ENCODE measurements at regions not wholly inside any gene's neighbourhood (a gene's known extent, or its start where the extent isn't known, plus 50 kb on each side); places are given as distances from the start of the nearest gene placed in this dataset.

GRCh38 chr11:80010536-80010935 is 569.7 kb upstream of the TENM4 start:
- no peak for DNase-seq (ENCODE audit: low spot score)
- TF ChIP-seq CTCF (IDR thresholded peaks at IDR 0.05; ENCODE audit: extremely low read depth, insufficient read depth, missing control alignments) = no peak
- in situ Hi-C loops (cut with MboI; ENCODE audit: low pct_unique_long_range_greater_than_20kb, low sequenced_read_pairs, unreplicated experiment) = no loop called here

GRCh38 chr11:80009081-80009480 is 568.3 kb upstream of the TENM4 start:
- DNase-seq (ENCODE audit: low spot score) = no peak
- in situ Hi-C loops (cut with MboI; ENCODE audit: low pct_unique_long_range_greater_than_20kb, low sequenced_read_pairs, unreplicated experiment) = no loop called here
- TF ChIP-seq CTCF (IDR thresholded peaks at IDR 0.05; ENCODE audit: extremely low read depth, insufficient read depth, missing control alignments) = no peak

GRCh38 chr11:80007616-80008015 is 566.8 kb upstream of the TENM4 start:
- DNase-seq (ENCODE audit: low spot score) = no peak
- in situ Hi-C loops (cut with MboI; ENCODE audit: low pct_unique_long_range_greater_than_20kb, low sequenced_read_pairs, unreplicated experiment) = no loop called here
- no peak for TF ChIP-seq CTCF (IDR thresholded peaks at IDR 0.05; ENCODE audit: extremely low read depth, insufficient read depth, missing control alignments)

GRCh38 chr11:79990141-79990540 is 549.3 kb upstream of the TENM4 start:
- DNase-seq (ENCODE audit: low spot score) = no peak
- no peak for TF ChIP-seq CTCF (IDR thresholded peaks at IDR 0.05; ENCODE audit: extremely low read depth, insufficient read depth, missing control alignments)
- in situ Hi-C loops (cut with MboI; ENCODE audit: low pct_unique_long_range_greater_than_20kb, low sequenced_read_pairs, unreplicated experiment) = no loop called here

GRCh38 chr11:79982185-79982584 is 541.4 kb upstream of the TENM4 start:
- in situ Hi-C loops (cut with MboI; ENCODE audit: low pct_unique_long_range_greater_than_20kb, low sequenced_read_pairs, unreplicated experiment) = no loop called here
- no peak for TF ChIP-seq CTCF (IDR thresholded peaks at IDR 0.05; ENCODE audit: extremely low read depth, insufficient read depth, missing control alignments)
- DNase-seq (ENCODE audit: low spot score) = no peak

GRCh38 chr11:79980916-79981315 is 540.1 kb upstream of the TENM4 start:
- in situ Hi-C loops (cut with MboI; ENCODE audit: low pct_unique_long_range_greater_than_20kb, low sequenced_read_pairs, unreplicated experiment) = no loop called here
- TF ChIP-seq CTCF (IDR thresholded peaks at IDR 0.05; ENCODE audit: extremely low read depth, insufficient read depth, missing control alignments) = no peak
- no peak for DNase-seq (ENCODE audit: low spot score)

Measured in GM13977 (cell line).